ENCODE measurements at regions not wholly inside any gene's neighbourhood (a gene's known extent, or its start where the extent isn't known, plus 50 kb on each side); places are given as distances from the start of the nearest gene placed in this dataset.
"Not testable (repeated sequence)": the region's sequence is repeated elsewhere in the genome, so short reads cannot be mapped to it uniquely, and the experiment has no call there.

- ATAC-seq = no peak
- DNase-seq = no peak
- Histone ChIP-seq H3K27me3 (no peaks in the 10 kb centered on the region), H3K4me1 (no peaks in the 10 kb centered on the region), H3K9me3 (no peaks in the 10 kb centered on the region), H3K4me3 (no peak overlapping the region), H3K36me3 (no peaks in the 10 kb centered on the region), H3K27ac (no peak overlapping the region)
- no peak for TF ChIP-seq CTCF (IDR thresholded peaks at IDR 0.05)
- intact Hi-C loops (cut with DNase I) = no loop called here
These were observed 85.1 kb upstream of the MYRIP start for GRCh38 chr3:39724233-39724846.

- Histone ChIP-seq H3K27ac (no peak overlapping the region), H3K4me3 (no peak overlapping the region), H3K9me3 (no peaks in the 10 kb centered on the region), H3K4me1 (no peaks in the 10 kb centered on the region), H3K36me3 (no peaks in the 10 kb centered on the region), H3K27me3 (no peaks in the 10 kb centered on the region)
- intact Hi-C loops (cut with DNase I) = no loop called here
- no peak for TF ChIP-seq CTCF (IDR thresholded peaks at IDR 0.05)
- no peak for ATAC-seq
- DNase-seq = no peak
These were observed 84.1 kb upstream of the MYRIP start for GRCh38 chr3:39725321-39725720.

GRCh38 chr3:39727415-39727814 is 82.0 kb upstream of the MYRIP start:
- no peak for TF ChIP-seq CTCF (IDR thresholded peaks at IDR 0.05)
- H3K27me3 ChIP-seq = no peaks in the 10 kb centered on the region
- ATAC-seq (no peak), DNase-seq (no peak)
- H3K9me3 ChIP-seq = no peaks in the 10 kb centered on the region
- no peaks in the 10 kb centered on the region for H3K36me3 ChIP-seq
- no peak overlapping the region for H3K27ac ChIP-seq
- H3K4me1 ChIP-seq = no peaks in the 10 kb centered on the region
- intact Hi-C loops (cut with DNase I) = no loop called here
- no peak overlapping the region for H3K4me3 ChIP-seq

GRCh38 chr3:39733804-39734203 is 75.6 kb upstream of the MYRIP start:
- no peak for TF ChIP-seq CTCF (IDR thresholded peaks at IDR 0.05)
- no peak for DNase-seq
- Histone ChIP-seq H3K27ac (no peak overlapping the region), H3K9me3 (no peaks in the 10 kb centered on the region), H3K36me3 (no peaks in the 10 kb centered on the region), H3K4me3 (no peak overlapping the region), H3K27me3 (no peaks in the 10 kb centered on the region), H3K4me1 (no peaks in the 10 kb centered on the region)
- intact Hi-C loops (cut with DNase I) = no loop called here
- ATAC-seq = no peak

DNA sequence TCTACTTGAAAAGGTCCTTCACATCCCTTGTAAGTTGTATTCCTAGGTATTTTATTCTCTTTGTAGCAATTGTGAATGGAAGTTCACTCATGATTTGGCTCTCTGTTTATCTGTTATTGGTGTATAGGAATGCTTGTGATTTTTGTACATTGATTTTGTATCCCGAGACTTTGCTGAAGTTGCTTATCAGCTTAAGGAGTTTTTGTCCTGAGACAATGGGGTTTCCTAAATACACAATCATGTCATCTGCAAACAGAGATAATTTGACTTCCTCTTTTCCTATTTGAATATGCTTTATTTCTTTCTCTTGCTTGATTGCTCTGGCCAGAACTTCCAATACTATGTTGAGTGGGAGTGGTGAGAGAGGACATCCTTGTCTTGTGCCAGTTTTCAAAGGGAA is 69.8 kb upstream of the MYRIP start:
- not testable (repeated sequence) for H3K27me3 ChIP-seq, ATAC-seq, H3K4me3 ChIP-seq

GRCh38 chr3:39744746-39745145 is 64.7 kb upstream of the MYRIP start:
- TF ChIP-seq CTCF (IDR thresholded peaks at IDR 0.05) = no peak
- H3K4me1 ChIP-seq = no peaks in the 10 kb centered on the region

More for the DNA sequence above, 69.8 kb upstream of the MYRIP start:
- H3K36me3 ChIP-seq; H3K9me3 ChIP-seq; H3K4me1 ChIP-seq; H3K27ac ChIP-seq; DNase-seq; intact Hi-C loops (cut with DNase I): not testable (repeated sequence)

More at GRCh38 chr3:39744746-39745145, 64.7 kb upstream of the MYRIP start:
- intact Hi-C loops (cut with DNase I) = no loop called here
- H3K27me3 ChIP-seq = no peaks in the 10 kb centered on the region
- DNase-seq = no peak
- H3K4me3 ChIP-seq = no peak overlapping the region
- no peak overlapping the region for H3K27ac ChIP-seq
- no peak for ATAC-seq
- H3K36me3 ChIP-seq = no peaks in the 10 kb centered on the region
- H3K9me3 ChIP-seq = peaks cover 0 to 4% of the 10 kb centered on the region in 2 donors
